Thoracic aorta (tissue), 2 donors: ENCODE measurements at regions not wholly inside any gene's neighbourhood (a gene's known extent, or its start where the extent isn't known, plus 50 kb on each side); places are given as distances from the start of the nearest gene placed in this dataset.
"Not testable (repeated sequence)": the region's sequence is repeated elsewhere in the genome, so short reads cannot be mapped to it uniquely, and the experiment has no call there.

Source experiments
- ATAC-seq: fragments of 150-250 bp; one replicate; pipeline ENCODE4 v1.8.0; 2017; ENCODE audit warnings: low read depth; ENCODE audit not compliant: insufficient number of reproducible peaks, low FRiP score
- DNase-seq: peaks from one replicate; pipeline ENCODE4 v3.0.0-alpha.2; 2020; ENCODE audit warnings: low spot score
- H3K27ac ChIP-seq, 2 donors: fragments of 200-600 bp; sonication (generic); 1 replicate in 1 of 2; 2 replicates in 1 of 2; pipeline ENCODE4 v1.5.1; 2016; ENCODE audit warnings: mild to moderate bottlenecking in 2 of 2, moderate library complexity in 2 of 2
- H3K27me3 ChIP-seq: fragments of 200-600 bp; sonication (generic); replicated peaks from 2 replicates; pipeline ENCODE4 v1.6.0; 2016; ENCODE audit warnings: mild to moderate bottlenecking; ENCODE audit not compliant: insufficient read depth
- H3K36me3 ChIP-seq: fragments of 200-600 bp; sonication (generic); one replicate; pipeline ENCODE4 v1.5.1; 2016
- H3K4me1 ChIP-seq, 2 donors: fragments of 200-600 bp; sonication (generic); 1 replicate in 1 of 2; 2 replicates in 1 of 2; pipeline versions ENCODE4 v1.5.1 to v1.6.0; 2016; ENCODE audit warnings: low read depth in 2 of 2, mild to moderate bottlenecking in 1 of 2; ENCODE audit not compliant: control insufficient read depth in 1 of 2
- H3K4me3 ChIP-seq: fragments of 200-600 bp; sonication (generic); 2 replicates; pipeline ENCODE4 v1.5.1; 2016; ENCODE audit warnings: mild to moderate bottlenecking
- H3K9me3 ChIP-seq: fragments of 200-600 bp; sonication (generic); 2 replicates; pipeline ENCODE4 v1.5.1; 2016
- CTCF ChIP-seq: fragments of 200-600 bp; sonication (generic); IDR thresholded peaks from one replicate; pipeline ENCODE4 v1.5.1; 2019; ENCODE audit warnings: antibody characterized with exemption

- Histone ChIP-seq H3K4me3 (no peak overlapping the region), H3K36me3 (no peaks in the 10 kb centered on the region), H3K27me3 (no peaks in the 10 kb centered on the region), H3K9me3 (no peaks in the 10 kb centered on the region), H3K4me1 (no peaks in the 10 kb centered on the region), H3K27ac (no peak overlapping the region)
- no peak for TF ChIP-seq CTCF
- DNase-seq = no peak
- no peak for ATAC-seq
Observed at GRCh38 chr4:158395889-158396288, 125.8 kb upstream of the RXFP1 start.

GRCh38 chr4:158397781-158398180, 123.9 kb upstream of the RXFP1 start:
- no peaks in the 10 kb centered on the region for H3K9me3 ChIP-seq
- TF ChIP-seq CTCF = no peak
- H3K36me3 ChIP-seq = no peaks in the 10 kb centered on the region
- no peak overlapping the region for H3K4me3 ChIP-seq
- no peak for DNase-seq
- no peaks in the 10 kb centered on the region for H3K27me3 ChIP-seq
- H3K27ac ChIP-seq = no peak overlapping the region
- H3K4me1 ChIP-seq = no peaks in the 10 kb centered on the region
- ATAC-seq = no peak

GRCh38 chr4:158407961-158408360, 113.7 kb upstream of the RXFP1 start:
- not testable (repeated sequence) for H3K27me3 ChIP-seq, H3K27ac ChIP-seq, ATAC-seq, H3K4me3 ChIP-seq, H3K36me3 ChIP-seq, H3K4me1 ChIP-seq, H3K9me3 ChIP-seq, DNase-seq

- no peaks in the 10 kb centered on the region for H3K9me3 ChIP-seq
- no peaks in the 10 kb centered on the region for H3K4me1 ChIP-seq
- H3K27me3 ChIP-seq = no peaks in the 10 kb centered on the region
- H3K4me3 ChIP-seq = no peak overlapping the region
- DNase-seq (no peak), ATAC-seq (no peak)
- no peaks in the 10 kb centered on the region for H3K36me3 ChIP-seq
- no peak overlapping the region for H3K27ac ChIP-seq
- no peak for TF ChIP-seq CTCF
Observed at GRCh38 chr4:158410272-158410671, 111.4 kb upstream of the RXFP1 start.

- no peak for DNase-seq
Observed at GRCh38 chr4:158411269-158411668, 110.4 kb upstream of the RXFP1 start.

GRCh38 chr4:158418679-158419078, 103.0 kb upstream of the RXFP1 start:
- H3K27ac ChIP-seq, ATAC-seq, H3K9me3 ChIP-seq, H3K27me3 ChIP-seq, H3K36me3 ChIP-seq, DNase-seq, H3K4me3 ChIP-seq: not testable (repeated sequence)
- H3K4me1 ChIP-seq = peaks cover 0 to 15% of the 10 kb centered on the region in 2 donors

More at GRCh38 chr4:158411269-158411668, 110.4 kb upstream of the RXFP1 start:
- no peaks in the 10 kb centered on the region for H3K9me3 ChIP-seq
- H3K4me1 ChIP-seq = no peaks in the 10 kb centered on the region
- H3K27me3 ChIP-seq = no peaks in the 10 kb centered on the region
- H3K4me3 ChIP-seq = no peak overlapping the region
- no peak for TF ChIP-seq CTCF
- H3K27ac ChIP-seq = no peak overlapping the region
- ATAC-seq = no peak
- H3K36me3 ChIP-seq = no peaks in the 10 kb centered on the region
